ENCODE measurements at regions not wholly inside any gene's neighbourhood (a gene's known extent, or its start where the extent isn't known, plus 50 kb on each side); places are given as distances from the start of the nearest gene placed in this dataset.

GRCh38 chr2:118565786-118566540 is 281.5 kb downstream of the EN1 start:
- no peak for DNase-seq (ENCODE audit: low spot score)

- DNase-seq (ENCODE audit: low spot score) = no peak
Measured at GRCh38 chr2:118565301-118565700, 282.1 kb downstream of the EN1 start.

- no peak for DNase-seq (ENCODE audit: low spot score)
Measured at GRCh38 chr2:118562144-118562543, 285.3 kb downstream of the EN1 start.

- no peak for DNase-seq (ENCODE audit: low spot score)
Measured at GRCh38 chr2:118558846-118559245, 288.6 kb downstream of the EN1 start.

- DNase-seq (ENCODE audit: low spot score) = no peak
Measured at GRCh38 chr2:118557791-118558190, 289.7 kb downstream of the EN1 start.

GRCh38 chr2:118557016-118557415 is 290.4 kb downstream of the EN1 start:
- DNase-seq (ENCODE audit: low spot score) = no peak

GRCh38 chr2:118554616-118555015 is 292.8 kb downstream of the EN1 start:
- peak; percentile 39 for DNase-seq (ENCODE audit: low spot score)

GRCh38 chr2:118549503-118549902 is 297.9 kb downstream of the EN1 start:
- DNase-seq (ENCODE audit: low spot score) = no peak

GRCh38 chr2:118548880-118549488 is 298.5 kb downstream of the EN1 start:
- no peak for DNase-seq (ENCODE audit: low spot score)

- peak; percentile 31 for DNase-seq (ENCODE audit: low spot score)
Measured at GRCh38 chr2:118539290-118539689, 308.2 kb downstream of the EN1 start.

GRCh38 chr2:118536306-118536705 is 311.1 kb downstream of the EN1 start:
- DNase-seq (ENCODE audit: low spot score) = no peak

- DNase-seq (ENCODE audit: low spot score) = no peak
Measured at GRCh38 chr2:118535818-118536212, 311.6 kb downstream of the EN1 start.

GRCh38 chr2:118535171-118535817 is 312.2 kb downstream of the EN1 start:
- no peak for DNase-seq (ENCODE audit: low spot score)

- no peak for DNase-seq (ENCODE audit: low spot score)
Measured at GRCh38 chr2:118530976-118531375, 316.5 kb downstream of the EN1 start.

- no peak for DNase-seq (ENCODE audit: low spot score)
Measured at GRCh38 chr2:118529908-118530599, 317.4 kb downstream of the EN1 start.

GRCh38 chr2:118527571-118527970 is 319.9 kb downstream of the EN1 start:
- DNase-seq (ENCODE audit: low spot score) = no peak

- DNase-seq (ENCODE audit: low spot score) = no peak
Measured at GRCh38 chr2:118525346-118525745, 322.1 kb downstream of the EN1 start.

GRCh38 chr2:118524911-118525310 is 322.5 kb downstream of the EN1 start:
- no peak for DNase-seq (ENCODE audit: low spot score)

GRCh38 chr2:118523761-118524160 is 323.7 kb downstream of the EN1 start:
- no peak for DNase-seq (ENCODE audit: low spot score)

- no peak for DNase-seq (ENCODE audit: low spot score)
Measured at GRCh38 chr2:118521960-118522359, 325.5 kb downstream of the EN1 start.

GRCh38 chr2:118521272-118521671 is 326.2 kb downstream of the EN1 start:
- no peak for DNase-seq (ENCODE audit: low spot score)

GRCh38 chr2:118520246-118520645 is 327.2 kb downstream of the EN1 start:
- no peak for DNase-seq (ENCODE audit: low spot score)

- no peak for DNase-seq (ENCODE audit: low spot score)
Measured at GRCh38 chr2:118519511-118519910, 327.9 kb downstream of the EN1 start.

Measured in COLO829 (cell line).